ENCODE measurements at regions not wholly inside any gene's neighbourhood (a gene's known extent, or its start where the extent isn't known, plus 50 kb on each side); places are given as distances from the start of the nearest gene placed in this dataset.

DNA sequence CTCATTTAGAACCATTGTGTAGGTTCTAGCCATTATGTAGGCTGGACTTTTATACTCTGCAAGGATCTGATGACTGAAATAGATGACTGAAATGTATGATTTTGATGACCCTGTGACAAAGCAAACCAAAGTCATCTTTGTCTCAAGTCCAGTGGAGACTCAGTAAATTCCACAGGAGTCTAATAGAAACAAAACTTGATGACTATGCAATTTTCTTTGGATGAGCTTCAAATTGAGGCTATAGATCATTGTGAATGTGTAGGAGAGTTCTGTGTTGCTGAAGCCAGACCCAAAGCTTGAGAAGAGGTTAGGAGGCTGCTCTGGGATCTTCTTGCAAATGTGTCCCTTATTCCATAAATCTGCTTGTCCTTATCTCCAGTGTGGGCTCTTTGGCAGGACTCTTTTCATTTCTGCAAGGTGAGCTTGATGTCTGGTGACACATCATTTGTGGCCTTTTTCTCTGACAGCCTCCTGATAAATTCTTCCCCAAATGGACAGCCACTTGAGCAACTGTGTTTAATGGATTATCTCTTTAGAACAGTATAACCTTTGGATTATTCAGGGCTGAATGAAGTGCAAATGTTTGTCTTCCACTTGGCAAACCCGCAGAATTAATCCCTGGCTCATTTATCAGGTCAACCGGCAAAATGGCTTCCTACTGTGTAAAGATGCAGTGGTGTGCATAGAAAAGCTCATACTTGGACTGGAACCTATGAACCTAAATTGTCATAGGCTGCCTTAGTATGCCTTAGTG lies 235.1 kb upstream of the ANKH start:
- ChIA-PET POLR2A (ENCODE audit: unreplicated experiment) (no interaction called here), CTCF (interaction anchor here (0.6 to 1.2 kb wide), 6 partner anchors 11 to 718 kb away, joined by 3 to 4 read pairs (median 3); no protein-coding TSS in a partner anchor)
- H3K18ac ChIP-seq (ENCODE audit: low read depth, low read length): no peak overlapping the region
- H4K20me1 ChIP-seq (ENCODE audit: insufficient read depth, low read length): no peaks in the 10 kb centered on the region
- BruUV-seq (replicated peaks): no TSS peak
- H3K79me1 ChIP-seq (ENCODE audit: low read depth in 1 of 2, low read length in 2 of 2): no peaks in the 10 kb centered on the region
- H2AFZ ChIP-seq (replicated peaks; ENCODE audit: low read length, poor library complexity): no peak overlapping the region
- in situ Hi-C loops (cut with MboI; ENCODE audit: low sequenced_read_pairs) (loop anchor here (10.0 kb wide), 2 partner anchors 178 to 888 kb away; no protein-coding TSS in a partner anchor), dilution Hi-C loops (cut with HindIII; ENCODE audit: low sequenced_read_pairs, unreplicated experiment) (no loop called here), intact Hi-C loops (cut with micrococcal nuclease) (loop anchor here (1.0 to 10.0 kb wide), 3 partner anchors 422 to 889 kb away; no protein-coding TSS in a partner anchor)
- no peaks in the 10 kb centered on the region for H3K4me1 ChIP-seq (ENCODE audit: control insufficient read depth, insufficient read depth, low read length)
- H3K23ac ChIP-seq (ENCODE audit: low read depth, low read length): no peak overlapping the region
- no peak overlapping the region for H3K9ac ChIP-seq (ENCODE audit: low read depth, low read length)
- DNase-seq (no peak), ATAC-seq (ENCODE audit: low read depth) (no peak)
- no peak overlapping the region for H2AK5ac ChIP-seq (ENCODE audit: low read depth, low read length)
- no peak overlapping the region for H4K91ac ChIP-seq (ENCODE audit: insufficient read depth, low read depth, low read length)
- H3K14ac ChIP-seq (replicated peaks; ENCODE audit: low read depth, low read length): no peak overlapping the region
- H3K27me3 ChIP-seq (ENCODE audit: control insufficient read depth, insufficient read depth, low read length): peaks cover 5% of the 10 kb centered on the region; the same call in 1 of the 2 replicates
- no peak overlapping the region for H4K8ac ChIP-seq (ENCODE audit: low read depth in 2 of 2, low read length in 2 of 2)
- no peak overlapping the region for H3K27ac ChIP-seq (ENCODE audit: insufficient read depth, low read length)
- no peak overlapping the region for H3K4ac ChIP-seq (ENCODE audit: low read depth, low read length)
- WGBS, 2 experiments (ENCODE audit: extremely low coverage in 2 of 2, insufficient read length in 1 of 2): no CpG with 5 or more reads among the region's 2 CpGs
- no peak overlapping the region for H2BK120ac ChIP-seq (ENCODE audit: low read depth, low read length)
- H2BK15ac ChIP-seq (ENCODE audit: low read depth, low read length): no peak overlapping the region
- no peak overlapping the region for H2BK5ac ChIP-seq (ENCODE audit: low read depth, low read length, poor library complexity, severe bottlenecking)
- no peaks in the 10 kb centered on the region for H3K9me3 ChIP-seq (ENCODE audit: control insufficient read depth, insufficient read depth, low read length)
- TF ChIP-seq RCOR1 (IDR thresholded peaks at IDR 0.05; ENCODE audit: insufficient replicate concordance, low read length) (no peak), RFX5 (IDR thresholded peaks at IDR 0.05; ENCODE audit: low read depth, low read length) (no peak), MXI1 (IDR thresholded peaks at IDR 0.05; ENCODE audit: borderline replicate concordance, low read depth, low read length) (no peak), FOS (IDR thresholded peaks at IDR 0.05; ENCODE audit: low read depth, low read length) (no peak), RAD21 (IDR thresholded peaks at IDR 0.05; ENCODE audit: low read length) (no peak), MAFK (IDR thresholded peaks at IDR 0.05; ENCODE audit: low read depth, low read length) (peak; percentile 96)
- TF ChIP-seq, protein P1, sequence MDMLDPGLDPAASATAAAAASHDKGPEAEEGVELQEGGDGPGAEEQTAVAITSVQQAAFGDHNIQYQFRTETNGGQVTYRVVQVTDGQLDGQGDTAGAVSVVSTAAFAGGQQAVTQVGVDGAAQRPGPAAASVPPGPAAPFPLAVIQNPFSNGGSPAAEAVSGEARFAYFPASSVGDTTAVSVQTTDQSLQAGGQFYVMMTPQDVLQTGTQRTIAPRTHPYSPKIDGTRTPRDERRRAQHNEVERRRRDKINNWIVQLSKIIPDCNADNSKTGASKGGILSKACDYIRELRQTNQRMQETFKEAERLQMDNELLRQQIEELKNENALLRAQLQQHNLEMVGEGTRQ (IDR thresholded peaks at IDR 0.05; ENCODE audit: low read depth, low read length): no peak
- H2AK9ac ChIP-seq (replicated peaks; ENCODE audit: low read depth, low read length, poor library complexity): no peak overlapping the region
- H3K36me3 ChIP-seq (ENCODE audit: control insufficient read depth, insufficient read depth, low read length): no peaks in the 10 kb centered on the region
- no peak overlapping the region for H3K4me3 ChIP-seq (ENCODE audit: insufficient read depth, low read depth, low read length)
- H4K5ac ChIP-seq (ENCODE audit: low read depth, low read length): no peak overlapping the region
- no peaks in the 10 kb centered on the region for H3K9me1 ChIP-seq (ENCODE audit: insufficient read depth, low read length)
- no peak overlapping the region for H3K56ac ChIP-seq (ENCODE audit: extremely low read depth, insufficient read depth, low read length)
- H2BK20ac ChIP-seq (ENCODE audit: low read depth, low read length): no peak overlapping the region
- no peak overlapping the region for H3K4me2 ChIP-seq (ENCODE audit: low read depth, low read length)

All from IMR-90 (cell line).